ENCODE measurements at regions not wholly inside any gene's neighbourhood (a gene's known extent, or its start where the extent isn't known, plus 50 kb on each side); places are given as distances from the start of the nearest gene placed in this dataset.

DNA sequence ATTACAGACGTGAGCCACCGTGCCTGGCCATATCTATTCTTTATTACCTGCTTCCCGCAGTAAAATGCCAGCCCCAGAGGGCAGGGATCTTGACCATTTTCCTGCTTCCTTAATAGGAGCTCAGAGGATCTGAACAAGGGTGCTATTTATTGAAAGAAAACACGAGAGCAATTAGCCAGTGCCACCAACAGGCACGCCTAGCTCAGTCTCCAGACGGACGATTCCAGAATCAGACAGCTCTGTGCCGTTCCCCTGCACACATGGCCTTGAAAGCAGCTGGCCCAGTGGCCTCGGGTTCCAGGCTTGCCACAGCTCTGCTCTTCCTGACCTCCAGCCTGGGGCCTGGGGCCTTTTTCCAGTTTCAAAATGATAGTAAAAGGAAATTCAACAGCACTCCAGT, 135.2 kb upstream of the RFLNA start:
- TF ChIP-seq CTCF (IDR thresholded peaks at IDR 0.05), result no peak
- TF ChIP-seq POLR2A (IDR thresholded peaks at IDR 0.05), result no peak
- no peak for TF ChIP-seq EP300 (IDR thresholded peaks at IDR 0.05)

Measured in tibial nerve (tissue), 4 donors.